ENCODE measurements at regions not wholly inside any gene's neighbourhood (a gene's known extent, or its start where the extent isn't known, plus 50 kb on each side); places are given as distances from the start of the nearest gene placed in this dataset.

GRCh38 chr5:89575319-89575718 lies 692.3 kb upstream of the MEF2C start:
- TF ChIP-seq CTCF (IDR thresholded peaks at IDR 0.05) (no peak), POLR2AphosphoS5 (IDR thresholded peaks at IDR 0.05; ENCODE audit: insufficient read depth in 1 of 2, low read depth in 1 of 2) (no peak)
